ENCODE measurements at regions not wholly inside any gene's neighbourhood (a gene's known extent, or its start where the extent isn't known, plus 50 kb on each side); places are given as distances from the start of the nearest gene placed in this dataset.
A peak's percentile ranks its signal among the peaks of the same experiment; 100 is the strongest.

DNA sequence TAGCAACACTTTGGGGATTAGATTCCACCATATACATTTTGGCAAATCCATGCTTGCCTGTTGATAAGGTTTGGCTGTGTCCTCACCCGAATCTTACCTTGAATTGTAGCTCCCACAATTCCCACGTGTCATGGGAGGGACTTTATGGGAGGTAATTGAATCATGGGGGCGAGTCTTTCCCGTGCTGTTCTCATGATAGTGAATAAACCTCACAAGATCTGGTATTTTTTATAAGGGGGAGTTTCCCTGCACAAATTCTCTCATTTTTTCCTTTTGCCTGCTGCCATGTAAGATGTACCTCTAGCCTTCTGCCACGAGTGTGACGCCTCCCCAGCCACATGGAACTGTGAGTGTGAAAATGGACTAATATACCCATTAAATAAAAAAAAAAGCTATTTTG lies 265.3 kb downstream of the MRPL39 start:
- Histone ChIP-seq H3K4me1 (replicated peaks) (0 out of 2 replicates have a peak, but pooled peaks cover 3% of the 10 kb centered on the region), H3K36me3 (no peaks in the 10 kb centered on the region), H3K4me3 (no peak overlapping the region), H3K27me3 (replicated peaks) (no peaks in the 10 kb centered on the region), H3K9me3 (replicated peaks) (no peaks in the 10 kb centered on the region), H3K27ac (no peak overlapping the region)
- no peak for DNase-seq (ENCODE audit: low read depth in 1 of 2, low spot score in 2 of 2)

DNA sequence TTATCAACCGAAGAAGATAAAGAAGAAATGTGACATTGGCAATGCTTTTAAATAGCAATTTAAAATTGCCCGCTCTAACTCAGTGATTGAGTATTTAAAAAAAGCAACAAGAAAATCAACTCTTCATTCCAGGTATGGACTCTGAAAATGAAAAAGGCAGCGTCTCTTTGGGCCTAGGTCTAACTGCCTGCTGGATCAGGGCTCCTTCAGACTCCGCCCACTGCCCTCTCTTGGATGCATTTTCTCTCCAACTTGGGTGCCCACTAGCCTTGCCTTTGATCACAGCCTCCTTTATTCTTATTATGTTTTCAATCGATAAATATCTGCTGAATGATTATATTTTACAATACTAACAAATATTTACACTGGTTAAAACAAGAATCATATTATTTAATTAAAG lies 268.9 kb downstream of the MRPL39 start:
- H3K27me3 ChIP-seq (replicated peaks) = no peaks in the 10 kb centered on the region
- H3K4me1 ChIP-seq (replicated peaks) = 0 out of 2 replicates have a peak, but pooled peaks cover 3% of the 10 kb centered on the region
- no peaks in the 10 kb centered on the region for H3K9me3 ChIP-seq (replicated peaks)
- no peak overlapping the region for H3K4me3 ChIP-seq
- H3K27ac ChIP-seq = no peak overlapping the region
- DNase-seq (ENCODE audit: low read depth in 1 of 2, low spot score in 2 of 2) = no peak
- H3K36me3 ChIP-seq = no peaks in the 10 kb centered on the region

DNA sequence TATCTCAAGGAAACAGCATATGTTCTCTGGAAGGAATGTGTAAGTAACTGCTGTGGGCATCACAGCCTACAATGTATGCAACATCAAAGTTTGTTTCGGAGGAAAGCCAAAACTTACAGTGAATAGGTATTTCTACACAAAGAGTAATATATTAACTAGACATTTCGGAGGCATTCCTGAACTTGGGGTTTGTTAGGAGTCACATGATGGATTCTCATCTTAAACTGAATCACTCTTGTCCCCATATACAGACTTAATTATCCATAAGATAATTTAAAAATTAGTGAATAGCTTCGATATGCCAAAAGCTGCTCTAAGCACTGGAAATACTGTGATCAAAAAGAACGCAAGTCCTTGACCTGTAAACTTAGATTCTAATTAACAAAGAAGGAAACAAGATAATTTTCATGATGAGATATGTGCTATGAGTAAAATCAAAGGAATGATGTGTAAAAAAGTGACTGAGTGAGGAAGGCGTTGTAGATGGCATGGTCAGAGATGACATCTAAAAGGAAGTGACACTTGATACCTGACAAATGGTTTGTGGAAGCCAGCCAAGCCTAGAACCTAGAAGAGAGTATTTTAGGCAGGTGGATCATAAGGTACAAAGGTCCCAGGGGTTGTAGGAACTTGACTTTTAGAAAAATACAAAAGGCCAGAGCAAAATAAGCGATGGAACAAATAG lies 273.1 kb downstream of the MRPL39 start:
- no peak for DNase-seq (ENCODE audit: low read depth in 1 of 2, low spot score in 2 of 2)
- H3K27me3 ChIP-seq (replicated peaks) = no peaks in the 10 kb centered on the region
- H3K9me3 ChIP-seq (replicated peaks) = no peaks in the 10 kb centered on the region
- H3K4me1 ChIP-seq (replicated peaks) = peaks cover 10% of the 10 kb centered on the region
- no peak overlapping the region for H3K27ac ChIP-seq
- H3K4me3 ChIP-seq = no peak overlapping the region
- no peaks in the 10 kb centered on the region for H3K36me3 ChIP-seq

DNA sequence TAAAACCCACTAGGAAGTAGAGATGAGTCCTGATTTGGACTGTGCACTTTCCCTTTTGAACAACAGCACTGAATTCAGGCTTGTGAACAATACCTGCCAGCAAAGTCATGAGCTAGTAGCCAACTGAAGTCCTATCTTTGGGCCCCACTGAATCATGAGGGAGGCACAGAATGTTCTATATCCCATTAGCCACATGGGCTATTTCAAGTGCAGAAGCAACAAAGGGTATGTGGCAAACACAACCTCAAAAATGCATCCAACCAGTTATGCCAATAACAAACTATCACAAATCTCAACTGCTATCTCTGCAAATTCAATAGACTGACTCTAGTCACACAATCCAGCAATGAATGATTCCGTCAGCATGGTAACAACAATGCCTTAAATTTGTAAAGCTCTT lies 276.0 kb downstream of the MRPL39 start:
- Histone ChIP-seq H3K27ac (no peak overlapping the region), H3K4me1 (replicated peaks) (peaks cover 16% of the 10 kb centered on the region), H3K27me3 (replicated peaks) (no peaks in the 10 kb centered on the region), H3K9me3 (replicated peaks) (no peaks in the 10 kb centered on the region), H3K4me3 (no peak overlapping the region), H3K36me3 (no peaks in the 10 kb centered on the region)
- no peak for DNase-seq (ENCODE audit: low read depth in 1 of 2, low spot score in 2 of 2)

DNA sequence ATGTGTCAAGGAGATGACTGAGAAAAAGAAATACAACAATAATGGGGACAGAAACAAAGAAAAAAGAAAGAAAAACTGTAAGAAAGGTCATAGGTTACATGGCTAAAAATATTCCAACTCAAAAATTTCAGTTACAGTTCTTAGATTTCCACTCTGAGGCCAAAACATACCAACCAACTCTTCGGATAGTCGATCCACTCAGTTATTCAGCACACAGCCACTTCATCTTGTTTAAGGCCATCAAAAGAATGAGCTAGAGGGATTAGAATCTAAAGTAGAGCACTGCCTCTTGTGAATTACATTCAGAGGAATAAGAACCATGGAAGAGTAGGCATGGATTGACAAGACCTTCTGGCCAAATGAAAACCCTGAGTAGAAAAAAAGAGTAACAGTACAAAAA lies 277.0 kb downstream of the MRPL39 start:
- Histone ChIP-seq H3K27ac (peak overlapping the region; percentile 21; the same call in 1 of the 2 replicates), H3K36me3 (no peaks in the 10 kb centered on the region), H3K9me3 (replicated peaks) (no peaks in the 10 kb centered on the region), H3K27me3 (replicated peaks) (no peaks in the 10 kb centered on the region), H3K4me3 (no peak overlapping the region), H3K4me1 (replicated peaks) (peaks cover 16% of the 10 kb centered on the region)
- DNase-seq (ENCODE audit: low read depth in 1 of 2, low spot score in 2 of 2) = no peak

DNA sequence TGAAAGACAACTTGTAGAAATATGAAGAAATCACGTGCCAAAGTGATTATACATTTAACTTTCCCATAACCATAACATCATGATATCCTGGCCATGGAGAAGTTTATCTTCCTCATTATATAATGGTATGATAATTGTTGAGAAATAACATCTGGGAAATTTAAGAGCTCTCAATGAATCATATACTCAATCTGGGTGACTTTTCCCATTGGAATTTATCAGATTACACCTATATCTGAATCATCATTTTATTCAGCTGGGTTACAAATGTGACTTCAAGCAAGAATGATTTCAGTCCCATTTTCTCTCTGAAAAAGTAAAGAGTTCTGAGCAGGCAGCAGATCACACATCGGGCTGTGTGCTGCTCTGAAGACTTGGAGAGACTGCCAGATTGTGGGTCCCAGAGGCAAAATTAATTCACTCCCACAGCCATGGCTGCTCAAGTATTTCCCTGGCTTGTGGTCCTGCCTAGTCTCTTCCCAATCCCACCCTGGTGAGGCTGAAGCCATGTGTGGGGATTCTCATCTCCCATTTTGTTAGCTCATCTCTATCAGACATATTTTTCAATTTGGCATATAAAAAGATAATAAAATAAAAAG lies 278.0 kb downstream of the MRPL39 start:
- peak in 1 of 2 experiments; percentile 59 for DNase-seq (ENCODE audit: low read depth in 1 of 2, low spot score in 2 of 2)
- peaks cover 16% of the 10 kb centered on the region for H3K4me1 ChIP-seq (replicated peaks)
- H3K27me3 ChIP-seq (replicated peaks) = no peaks in the 10 kb centered on the region
- no peak overlapping the region for H3K4me3 ChIP-seq
- peak overlapping the region; percentile 69 for H3K27ac ChIP-seq
- H3K36me3 ChIP-seq = no peaks in the 10 kb centered on the region
- no peaks in the 10 kb centered on the region for H3K9me3 ChIP-seq (replicated peaks)

DNA sequence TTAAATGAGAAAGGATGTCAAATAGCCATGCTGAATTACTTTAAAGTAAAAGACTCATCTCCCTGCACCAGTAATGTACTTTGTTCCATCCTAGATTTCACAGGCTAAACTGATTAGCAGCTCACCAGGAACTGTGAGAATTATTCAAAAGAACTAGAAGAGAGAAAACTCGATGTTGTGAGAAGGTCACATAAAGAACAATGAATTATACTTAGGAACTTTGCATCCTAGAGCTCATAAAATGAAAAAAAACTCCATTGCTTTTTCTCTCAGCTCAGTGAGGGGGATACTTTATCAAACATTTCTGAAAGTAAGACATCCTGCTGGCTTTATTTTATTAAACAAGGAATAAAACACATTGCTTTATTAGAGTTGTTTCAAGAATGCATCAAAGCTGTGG lies 278.5 kb downstream of the MRPL39 start:
- no peaks in the 10 kb centered on the region for H3K36me3 ChIP-seq
- no peak for DNase-seq (ENCODE audit: low read depth in 1 of 2, low spot score in 2 of 2)
- H3K27ac ChIP-seq = peak overlapping the region; percentile 49
- H3K27me3 ChIP-seq (replicated peaks) = no peaks in the 10 kb centered on the region
- H3K4me1 ChIP-seq (replicated peaks) = peaks cover 16% of the 10 kb centered on the region
- H3K4me3 ChIP-seq = no peak overlapping the region
- no peaks in the 10 kb centered on the region for H3K9me3 ChIP-seq (replicated peaks)

DNA sequence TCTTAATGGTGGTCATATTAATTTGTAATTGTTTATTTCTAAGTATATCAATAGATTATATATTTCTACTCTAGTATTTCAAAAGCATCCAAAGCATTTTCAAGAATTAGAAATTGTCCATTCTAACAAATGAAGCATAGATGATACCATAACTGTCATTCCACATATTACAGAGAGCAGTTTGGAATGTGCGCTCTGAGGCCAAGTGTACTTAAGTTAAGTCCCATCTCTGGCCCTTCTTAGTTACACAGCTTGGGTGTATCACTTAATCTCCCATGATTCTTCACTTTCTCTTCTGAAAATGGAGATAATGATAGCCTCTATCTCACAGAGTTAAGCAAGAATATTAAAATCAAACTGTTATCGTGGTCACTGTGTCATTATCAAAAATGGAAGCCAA lies 281.1 kb downstream of the MRPL39 start:
- Histone ChIP-seq H3K4me1 (replicated peaks) (peaks cover 16% of the 10 kb centered on the region), H3K36me3 (no peaks in the 10 kb centered on the region), H3K27ac (no peak overlapping the region), H3K27me3 (replicated peaks) (no peaks in the 10 kb centered on the region), H3K4me3 (no peak overlapping the region), H3K9me3 (replicated peaks) (no peaks in the 10 kb centered on the region)
- DNase-seq (ENCODE audit: low read depth in 1 of 2, low spot score in 2 of 2) = no peak

DNA sequence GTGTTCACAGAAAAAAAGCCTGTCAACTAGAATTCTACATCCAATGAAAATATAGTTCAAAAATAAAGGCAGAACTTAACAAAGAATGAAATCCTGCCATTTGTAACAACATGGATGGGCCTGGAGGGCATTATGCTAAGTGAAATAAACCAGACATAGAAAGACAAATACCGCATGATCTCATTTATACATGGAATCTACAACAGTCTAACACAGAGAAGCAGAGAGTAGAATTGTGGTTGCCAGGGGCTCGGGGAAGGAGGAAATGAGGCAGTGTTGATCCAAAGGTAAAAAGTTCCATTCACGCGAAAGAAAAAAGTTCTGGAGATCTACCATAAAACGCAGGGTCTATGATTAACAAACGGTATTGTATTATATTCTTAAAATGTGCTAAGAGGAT lies 282.6 kb downstream of the MRPL39 start:
- no peaks in the 10 kb centered on the region for H3K36me3 ChIP-seq
- peaks cover 11% of the 10 kb centered on the region for H3K4me1 ChIP-seq (replicated peaks)
- H3K9me3 ChIP-seq (replicated peaks) = no peaks in the 10 kb centered on the region
- no peak overlapping the region for H3K4me3 ChIP-seq
- DNase-seq (ENCODE audit: low read depth in 1 of 2, low spot score in 2 of 2) = no peak
- no peak overlapping the region for H3K27ac ChIP-seq
- no peaks in the 10 kb centered on the region for H3K27me3 ChIP-seq (replicated peaks)

DNA sequence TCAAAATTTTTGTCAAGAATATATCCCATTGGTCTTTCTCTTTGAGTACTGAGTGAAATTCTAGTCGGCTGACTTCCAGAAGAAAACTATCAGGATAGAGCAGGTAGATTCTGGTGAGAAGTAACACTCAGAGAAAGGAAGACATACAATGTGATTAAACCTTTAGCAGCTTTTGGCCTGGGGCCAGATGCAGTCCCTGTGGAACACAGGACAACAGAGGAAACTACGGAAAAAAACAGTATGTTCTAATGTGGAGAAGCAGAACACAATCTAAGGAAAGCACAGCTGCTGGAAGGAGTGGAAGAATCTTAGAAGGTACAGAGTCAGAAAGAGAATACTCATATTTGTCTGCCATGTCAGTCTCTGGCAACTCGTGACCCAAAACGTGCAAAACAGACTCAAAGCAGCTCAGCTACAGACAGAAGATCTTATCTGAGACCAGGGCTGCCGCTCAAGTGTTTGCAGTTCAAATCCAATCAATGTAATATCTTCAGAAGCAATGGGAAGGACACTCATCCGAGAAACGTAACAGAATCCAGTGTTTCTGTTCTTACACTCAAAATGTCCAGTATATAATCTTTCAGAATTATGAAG lies 283.8 kb downstream of the MRPL39 start:
- H3K4me3 ChIP-seq = no peak overlapping the region
- no peaks in the 10 kb centered on the region for H3K27me3 ChIP-seq (replicated peaks)
- DNase-seq (ENCODE audit: low read depth in 1 of 2, low spot score in 2 of 2) = no peak
- no peaks in the 10 kb centered on the region for H3K4me1 ChIP-seq (replicated peaks)
- no peak overlapping the region for H3K27ac ChIP-seq
- H3K36me3 ChIP-seq = no peaks in the 10 kb centered on the region
- no peaks in the 10 kb centered on the region for H3K9me3 ChIP-seq (replicated peaks)

DNA sequence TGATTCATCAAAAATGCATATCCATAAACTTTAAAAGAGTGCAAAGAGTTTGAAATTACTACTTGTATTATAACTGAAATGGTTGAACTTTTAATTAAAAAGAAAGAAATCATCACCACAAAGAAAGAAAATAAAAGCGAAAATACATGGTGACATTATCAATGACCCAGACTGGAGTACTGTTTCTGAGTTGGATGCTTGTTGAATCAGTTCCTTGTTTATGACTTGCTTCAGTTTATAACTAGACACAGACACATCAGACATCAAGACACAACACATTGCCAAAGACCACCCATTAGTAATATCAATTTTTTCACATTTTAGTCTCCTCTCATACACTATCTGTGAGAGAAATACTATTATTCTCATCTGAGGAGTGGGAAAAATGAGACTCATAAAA lies 293.0 kb downstream of the MRPL39 start:
- Histone ChIP-seq H3K9me3 (replicated peaks) (no peaks in the 10 kb centered on the region), H3K36me3 (no peaks in the 10 kb centered on the region), H3K4me3 (no peak overlapping the region), H3K27me3 (replicated peaks) (no peaks in the 10 kb centered on the region), H3K4me1 (replicated peaks) (no peaks in the 10 kb centered on the region), H3K27ac (no peak overlapping the region)
- no peak for DNase-seq (ENCODE audit: low read depth in 1 of 2, low spot score in 2 of 2)

DNA sequence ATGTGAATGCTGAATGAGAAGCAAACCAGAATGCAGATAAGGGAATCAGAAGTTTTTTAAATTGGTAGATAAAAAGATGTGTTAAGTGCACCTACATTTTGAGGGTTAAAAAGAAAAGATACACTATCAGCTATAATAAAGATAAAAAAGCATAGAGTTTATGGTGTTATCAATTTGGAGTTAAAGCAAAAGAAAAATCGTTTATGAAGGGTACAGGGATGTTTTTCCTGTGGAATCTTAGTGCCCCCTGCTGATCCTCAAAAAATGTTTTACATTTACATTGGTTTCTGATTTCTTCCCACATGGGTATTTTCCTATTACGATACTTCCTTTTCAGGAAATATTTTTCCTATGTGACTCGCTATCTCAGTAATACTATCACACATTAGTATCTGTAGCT lies 293.5 kb downstream of the MRPL39 start:
- Histone ChIP-seq H3K27ac (no peak overlapping the region), H3K27me3 (replicated peaks) (no peaks in the 10 kb centered on the region), H3K36me3 (no peaks in the 10 kb centered on the region), H3K4me1 (replicated peaks) (no peaks in the 10 kb centered on the region), H3K4me3 (no peak overlapping the region), H3K9me3 (replicated peaks) (no peaks in the 10 kb centered on the region)
- peak in 1 of 2 experiments; percentile 12 for DNase-seq (ENCODE audit: low read depth in 1 of 2, low spot score in 2 of 2)

DNA sequence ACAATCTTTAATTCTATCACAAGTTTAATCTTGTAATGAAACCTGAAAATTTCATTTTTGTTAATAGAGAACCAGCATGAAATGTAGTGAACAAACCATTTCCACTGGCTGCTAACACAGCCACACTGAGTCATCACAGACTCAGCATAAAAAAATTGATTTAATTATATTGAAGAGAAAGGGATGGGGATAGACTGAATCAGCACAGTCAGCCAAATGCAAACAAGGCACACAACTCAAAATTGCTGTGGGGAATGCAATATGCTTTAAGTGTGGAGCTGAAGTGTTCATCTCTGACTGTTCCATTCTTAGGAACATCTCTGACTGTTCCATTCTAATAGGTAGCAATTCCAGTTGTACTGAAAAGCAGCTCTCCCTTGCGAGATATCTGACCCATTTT lies 299.8 kb downstream of the MRPL39 start:
- Histone ChIP-seq H3K36me3 (no peaks in the 10 kb centered on the region), H3K4me1 (replicated peaks) (peaks cover 6% of the 10 kb centered on the region), H3K9me3 (replicated peaks) (no peaks in the 10 kb centered on the region), H3K27ac (no peak overlapping the region), H3K4me3 (no peak overlapping the region), H3K27me3 (replicated peaks) (no peaks in the 10 kb centered on the region)
- peak in 1 of 2 experiments; percentile 10 for DNase-seq (ENCODE audit: low read depth in 1 of 2, low spot score in 2 of 2)

DNA sequence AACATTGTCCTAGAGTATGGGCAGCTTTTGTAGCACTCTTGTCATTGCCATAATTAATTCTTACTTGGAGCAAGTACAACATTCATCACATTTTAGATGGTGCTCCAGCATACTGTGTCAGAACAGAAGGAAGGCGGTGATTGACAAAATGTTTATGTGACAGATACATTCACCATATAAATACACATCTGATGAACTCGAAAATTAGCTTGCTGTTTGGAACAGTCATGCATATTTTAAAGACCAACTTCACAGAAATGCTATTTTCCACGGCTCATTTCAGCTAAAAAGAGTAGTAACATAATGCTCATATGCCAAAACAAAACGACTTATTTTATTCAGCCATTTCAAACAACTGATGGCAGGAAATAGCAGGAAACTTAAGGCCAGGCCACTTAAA lies 302.7 kb downstream of the MRPL39 start:
- Histone ChIP-seq H3K27ac (no peak overlapping the region), H3K9me3 (replicated peaks) (no peaks in the 10 kb centered on the region)
- DNase-seq (ENCODE audit: low read depth in 1 of 2, low spot score in 2 of 2) = no peak

More for the DNA sequence above, 302.7 kb downstream of the MRPL39 start:
- no peaks in the 10 kb centered on the region for H3K36me3 ChIP-seq
- peaks cover 6% of the 10 kb centered on the region for H3K4me1 ChIP-seq (replicated peaks)
- H3K27me3 ChIP-seq (replicated peaks) = no peaks in the 10 kb centered on the region
- no peak overlapping the region for H3K4me3 ChIP-seq

Data from SJSA1 (cell line).